ENCODE measurements at regions not wholly inside any gene's neighbourhood (a gene's known extent, or its start where the extent isn't known, plus 50 kb on each side); places are given as distances from the start of the nearest gene placed in this dataset.

- no peak overlapping the region for H3K4me3 ChIP-seq (replicated peaks; ENCODE audit: low read depth, low read length)
- DNase-seq (ENCODE audit: low read depth): no peak
- no peak for TF ChIP-seq CTCF (IDR thresholded peaks at IDR 0.05; ENCODE audit: low read length, missing control alignments)
These were observed 251.7 kb downstream of the FZD1 start for GRCh38 chr7:91515961-91516360.

GRCh38 chr7:91517201-91517785 lies 253.1 kb downstream of the FZD1 start:
- TF ChIP-seq CTCF (IDR thresholded peaks at IDR 0.05; ENCODE audit: low read length, missing control alignments): no peak
- DNase-seq (ENCODE audit: low read depth): no peak
- H3K4me3 ChIP-seq (replicated peaks; ENCODE audit: low read depth, low read length): no peak overlapping the region

GRCh38 chr7:91518058-91518457 lies 253.8 kb downstream of the FZD1 start:
- no peak for DNase-seq (ENCODE audit: low read depth)
- no peak for TF ChIP-seq CTCF (IDR thresholded peaks at IDR 0.05; ENCODE audit: low read length, missing control alignments)

GRCh38 chr7:91519241-91520158 lies 255.3 kb downstream of the FZD1 start:
- H3K4me3 ChIP-seq (replicated peaks; ENCODE audit: low read depth, low read length): no peak overlapping the region
- TF ChIP-seq CTCF (IDR thresholded peaks at IDR 0.05; ENCODE audit: low read length, missing control alignments): no peak
- DNase-seq (ENCODE audit: low read depth): peak; percentile 4

More at GRCh38 chr7:91518058-91518457, 253.8 kb downstream of the FZD1 start:
- H3K4me3 ChIP-seq (replicated peaks; ENCODE audit: low read depth, low read length): no peak overlapping the region

GRCh38 chr7:91520645-91521044 lies 256.4 kb downstream of the FZD1 start:
- no peak for TF ChIP-seq CTCF (IDR thresholded peaks at IDR 0.05; ENCODE audit: low read length, missing control alignments)
- DNase-seq (ENCODE audit: low read depth): no peak
- no peak overlapping the region for H3K4me3 ChIP-seq (replicated peaks; ENCODE audit: low read depth, low read length)

- no peak for DNase-seq (ENCODE audit: low read depth)
- no peak for TF ChIP-seq CTCF (IDR thresholded peaks at IDR 0.05; ENCODE audit: low read length, missing control alignments)
- no peak overlapping the region for H3K4me3 ChIP-seq (replicated peaks; ENCODE audit: low read depth, low read length)
These were observed 262.2 kb downstream of the FZD1 start for GRCh38 chr7:91526404-91526803.
